ENCODE measurements at regions not wholly inside any gene's neighbourhood (a gene's known extent, or its start where the extent isn't known, plus 50 kb on each side); places are given as distances from the start of the nearest gene placed in this dataset.

- peak; percentile 59 for TF ChIP-seq CTCF (IDR thresholded peaks at IDR 0.05; ENCODE audit: low read depth, low read length)
- no peak for TF ChIP-seq POLR2A (IDR thresholded peaks at IDR 0.05; ENCODE audit: extremely low read depth, insufficient read length)
- TF ChIP-seq MYC (IDR thresholded peaks at IDR 0.05; ENCODE audit: low read depth, low read length): no peak
- TF ChIP-seq MAX (IDR thresholded peaks at IDR 0.05; ENCODE audit: low read depth, low read length): no peak
Observed at GRCh38 chr5:102090770-102091169, 205.3 kb downstream of the SLCO4C1 start.
